Fibroblast of skin of right biceps (primary cell): ENCODE measurements at regions not wholly inside any gene's neighbourhood (a gene's known extent, or its start where the extent isn't known, plus 50 kb on each side); places are given as distances from the start of the nearest gene placed in this dataset.

ENCODE experiments used
- DNase-seq: peaks from one replicate; pipeline ENCODE4 v3.0.0-alpha.2; 2013

- DNase-seq: no peak
These were observed 68.6 kb upstream of the HS3ST1 start for GRCh38 chr4:11497212-11497806.

DNA sequence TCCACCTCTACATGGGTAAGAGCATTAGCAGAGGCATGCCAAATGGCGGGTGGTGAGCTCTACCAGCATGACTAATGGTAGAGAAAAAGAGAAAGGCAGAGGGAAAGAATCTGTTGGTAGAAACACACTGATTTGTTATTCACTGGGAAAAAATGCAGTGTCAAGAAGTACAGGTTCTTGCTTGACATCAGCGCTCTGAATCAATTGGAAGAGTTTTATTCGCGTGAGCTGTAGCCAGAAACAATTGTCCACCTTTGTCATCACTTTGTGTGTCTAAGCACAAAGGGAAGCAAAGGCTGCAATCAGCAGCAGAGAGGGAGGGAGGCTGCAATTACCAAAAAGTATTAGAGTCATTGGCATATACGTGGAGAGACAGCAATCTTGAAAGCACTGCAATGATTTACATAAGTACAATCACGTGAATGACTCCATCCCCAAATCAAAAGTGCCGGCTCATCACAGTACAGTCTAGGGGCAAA, 67.7 kb upstream of the HS3ST1 start:
- no peak for DNase-seq

DNA sequence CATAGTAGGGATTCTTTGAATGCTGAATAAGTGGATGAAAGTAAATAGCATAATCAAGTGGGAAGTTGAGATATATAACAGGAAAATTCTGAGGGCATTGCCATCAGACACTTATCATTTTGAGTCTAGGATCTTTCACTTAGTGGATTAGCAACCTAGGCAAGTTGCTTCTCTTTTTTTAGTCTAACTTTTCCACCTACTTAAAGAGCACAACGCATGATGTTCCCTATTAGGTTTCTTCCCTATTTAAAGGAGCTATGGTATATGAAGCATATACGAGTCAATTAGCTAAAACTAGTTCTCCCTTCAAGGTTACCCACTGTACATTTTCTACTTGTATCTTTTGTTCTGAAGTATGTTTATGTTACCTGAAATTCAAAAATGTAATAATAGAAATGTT, 67.1 kb upstream of the HS3ST1 start:
- DNase-seq: no peak

DNA sequence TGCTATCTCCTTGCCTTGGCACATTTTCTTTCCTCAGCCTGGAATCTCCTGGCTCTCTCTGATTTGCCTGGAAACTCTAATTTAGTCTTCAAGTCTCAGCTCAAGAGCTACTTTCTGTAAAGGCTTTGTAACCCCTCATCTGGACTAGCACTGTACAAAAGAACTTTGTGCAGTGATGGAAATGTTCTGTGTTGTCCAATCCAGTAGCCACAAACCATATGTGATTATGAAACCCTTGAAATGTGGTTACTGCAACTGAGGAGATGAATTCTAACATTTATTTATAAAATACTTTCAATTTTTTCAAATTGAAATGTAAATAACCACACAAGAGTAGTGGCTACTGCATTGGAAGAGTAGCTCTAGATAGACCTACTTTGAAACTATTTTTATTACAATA, 66.6 kb upstream of the HS3ST1 start:
- no peak for DNase-seq

GRCh38 chr4:11494232-11494631, 65.5 kb upstream of the HS3ST1 start:
- DNase-seq: no peak

DNA sequence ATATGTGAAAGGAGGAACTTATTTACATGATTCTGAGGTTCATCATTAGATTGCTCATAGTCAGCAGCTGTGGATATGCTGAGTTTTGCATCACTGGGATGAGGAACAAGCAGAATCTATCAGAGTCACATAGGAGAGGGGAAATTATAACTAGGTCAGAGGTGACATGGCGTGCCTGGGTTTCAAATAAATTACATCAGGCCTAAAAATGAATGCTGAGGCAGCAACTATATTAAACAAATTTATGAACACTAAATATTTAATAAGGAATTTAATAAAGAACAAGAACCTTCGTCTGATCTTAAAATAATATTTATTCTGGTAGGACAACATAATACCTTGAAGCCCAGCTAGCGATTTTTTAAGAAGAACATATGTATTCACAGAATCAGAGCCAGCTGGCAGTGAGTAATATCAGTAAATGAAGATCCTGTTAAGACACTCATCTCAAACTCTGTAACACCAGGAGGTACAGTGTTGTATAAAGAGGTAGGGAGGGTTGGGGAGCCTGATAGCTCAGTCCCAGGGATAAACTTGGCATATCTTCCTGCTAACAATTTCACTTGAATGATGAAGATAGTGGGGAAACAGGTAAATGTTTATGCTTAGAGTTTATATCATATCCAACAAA, 60.9 kb upstream of the HS3ST1 start:
- DNase-seq: no peak

DNA sequence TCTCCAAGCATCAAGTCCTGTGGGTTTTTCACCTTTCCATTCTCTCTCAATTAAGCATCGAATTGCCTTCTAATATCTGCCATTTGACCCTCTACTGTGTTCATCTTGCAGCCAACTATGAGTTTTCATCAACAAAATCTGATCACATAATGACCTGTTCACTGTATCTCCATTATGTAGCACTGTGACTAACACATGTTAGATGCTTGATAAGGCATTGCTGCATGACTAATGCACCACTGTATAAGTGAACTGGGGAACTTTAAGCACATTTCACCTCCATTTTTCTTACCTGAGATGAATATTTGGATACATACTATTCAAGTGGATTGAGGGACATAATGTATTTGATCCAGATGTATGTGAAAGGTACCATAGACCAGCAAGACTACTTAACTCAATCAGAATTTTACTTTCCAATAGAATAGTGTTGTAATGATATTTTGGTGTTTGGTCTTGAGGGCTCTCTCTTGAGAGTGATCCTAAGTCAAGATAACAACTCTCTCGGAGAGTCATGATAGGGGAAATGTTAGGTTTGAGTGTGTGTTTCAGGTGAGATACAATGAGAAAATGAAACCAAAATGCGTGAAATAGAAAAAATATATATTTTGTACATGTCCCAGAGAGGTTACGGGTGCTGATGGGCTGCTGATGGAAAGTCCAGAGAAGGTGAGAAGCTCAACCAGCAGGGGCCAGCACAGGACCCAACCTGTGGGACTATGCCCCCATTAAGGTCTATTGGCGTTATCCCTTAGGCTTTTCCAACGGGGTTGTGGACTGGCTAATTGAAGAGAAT, 60.2 kb upstream of the HS3ST1 start:
- DNase-seq: no peak

GRCh38 chr4:11487868-11488544, 59.3 kb upstream of the HS3ST1 start:
- DNase-seq: no peak

DNA sequence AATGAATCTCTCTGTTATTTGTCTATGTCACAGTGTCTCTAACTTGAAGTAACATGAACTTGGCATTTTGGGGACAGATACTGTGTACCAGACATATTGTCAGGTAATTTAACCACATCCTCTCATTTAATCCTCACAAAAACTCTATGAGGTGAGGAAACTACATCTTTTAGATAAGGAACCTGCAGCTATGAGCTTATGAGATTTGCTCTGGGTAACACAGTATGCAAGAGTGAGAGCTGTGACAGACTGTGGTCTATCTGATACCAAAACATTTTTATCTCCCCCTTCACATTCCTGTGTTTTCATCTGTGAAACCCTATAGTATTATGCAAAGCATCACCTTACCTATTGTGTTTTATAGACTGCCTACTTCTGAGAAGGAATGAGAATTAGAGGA, 58.4 kb upstream of the HS3ST1 start:
- DNase-seq: no peak

GRCh38 chr4:11485926-11486325, 57.2 kb upstream of the HS3ST1 start:
- no peak for DNase-seq

DNA sequence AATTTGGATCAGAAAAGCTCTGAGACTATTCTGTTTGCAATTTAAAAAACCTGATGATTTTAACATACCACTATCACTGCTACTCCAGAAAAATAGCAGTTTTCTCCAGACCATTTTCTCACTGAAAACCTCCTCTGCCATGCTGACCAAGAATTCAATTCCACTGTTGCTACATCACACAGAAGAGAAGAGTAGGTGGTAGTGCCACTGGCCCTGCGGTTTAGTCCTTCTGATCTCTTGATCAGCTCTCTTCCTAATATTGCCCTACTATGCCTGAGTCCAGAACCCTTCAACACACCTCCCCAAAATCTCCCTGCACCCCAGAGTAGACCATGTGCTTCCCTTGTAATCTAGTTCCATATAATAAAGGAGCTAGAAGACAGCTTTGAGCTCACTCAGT, 55.8 kb upstream of the HS3ST1 start:
- DNase-seq: no peak

- DNase-seq: no peak
These were observed 54.4 kb upstream of the HS3ST1 start for GRCh38 chr4:11483046-11483445.

DNA sequence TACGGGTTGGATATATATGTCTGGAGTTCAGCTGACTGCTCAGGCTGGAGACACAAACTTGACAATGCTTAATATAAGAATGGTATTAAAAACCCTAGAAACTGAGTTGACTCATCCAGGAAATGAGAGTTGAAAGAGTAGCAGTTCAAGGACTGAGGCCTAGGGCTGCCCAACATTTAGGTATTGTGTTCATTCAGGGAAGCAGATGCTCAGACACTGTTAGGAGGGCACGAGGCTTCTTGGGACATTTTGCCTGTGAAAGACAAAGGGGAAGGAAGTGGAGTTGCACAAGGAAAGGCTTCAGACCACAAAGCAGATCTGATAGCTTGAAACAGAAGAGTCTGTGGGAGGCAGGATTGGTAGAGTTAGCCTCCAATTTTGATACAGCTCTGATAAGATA, 52.0 kb upstream of the HS3ST1 start:
- no peak for DNase-seq
